HepG2 (cell line): ENCODE measurements at regions not wholly inside any gene's neighbourhood (a gene's known extent, or its start where the extent isn't known, plus 50 kb on each side); places are given as distances from the start of the nearest gene placed in this dataset.

ENCODE experiments used
- ATAC-seq: fragments of 200-7000 bp; cut with Tn5 transposase; 3 replicates; pipeline ENCODE4 v1.9.1; 2020; ENCODE audit warnings: mild to moderate bottlenecking, moderate library complexity
- BruUV-seq: library from RNA; stranded (reverse); fragments of 400-500 nt; replicated peaks from 2 replicates; lab custom pipeline; 2021; lab: Mats Ljungman, UMichigan
- CTCF ChIA-PET: fragments of 300-600 bp; formaldehyde crosslinking; extraction: SDS; loops from one replicate; lab custom pipeline; 2021; ENCODE audit warnings: low total read pairs, inconsistent platforms, low intra/inter-chr PET ratio; lab: Yijun Ruan, JAX
- POLR2A ChIA-PET: fragments of 350-600 bp; sonication (Branson Sonifier 250); formaldehyde crosslinking; loops from one replicate; lab custom pipeline; 2020; ENCODE audit warnings: antibody characterized with exemption, inconsistent platforms; lab: Yijun Ruan, JAX
- DNase-seq: peaks from one replicate; pipeline ENCODE4 v3.0.0-alpha.2; 2015; ENCODE audit warnings: low spot score
- FAIRE-seq: peaks from 3 replicates; lab custom pipeline; 2011; peaks lifted over from hg19 to GRCh38; lab: Jason Lieb, UNC
- H2AFZ ChIP-seq: one replicate; pipeline ENCODE4 v1.6.1; 2011; ENCODE audit warnings: low read length, inconsistent platforms
- H3K27ac ChIP-seq: fragments of 300-600 bp; 3 replicates; pipeline ENCODE4 v1.8.0; 2011; ENCODE audit warnings: mixed run types, mild to moderate bottlenecking, mixed read lengths, low read length, inconsistent platforms; ENCODE audit not compliant: insufficient read depth; ENCODE audit errors: extremely low read length
- H3K27me3 ChIP-seq, 2 experiments: fragments of 200-600 bp in 1 of 2; 2 replicates in 1 of 2; 3 replicates in 1 of 2; pipeline versions ENCODE4 v1.6.0 to v1.8.0; 2011; ENCODE audit warnings: low read length in 2 of 2, mild to moderate bottlenecking in 2 of 2, moderate library complexity in 2 of 2, inconsistent platforms in 1 of 2; ENCODE audit not compliant: insufficient read depth in 2 of 2, control insufficient read depth in 1 of 2
- H3K36me3 ChIP-seq, 2 experiments: fragments of 200-600 bp in 1 of 2; replicated peaks in 1 of 2; 2 replicates in 1 of 2; 3 replicates in 1 of 2; pipeline versions ENCODE4 v1.5.1 to v1.8.0; 2011; ENCODE audit warnings: low read length in 2 of 2, inconsistent platforms in 1 of 2; ENCODE audit not compliant: insufficient read depth in 2 of 2, control insufficient read depth in 1 of 2
- H3K4me1 ChIP-seq: 2 replicates; pipeline ENCODE4 v1.5.1; 2012; ENCODE audit warnings: low read length, inconsistent platforms; ENCODE audit not compliant: insufficient read depth
- H3K4me2 ChIP-seq: 2 replicates; pipeline ENCODE4 v1.6.0; 2011; ENCODE audit warnings: low read depth, low read length, inconsistent platforms
- H3K4me3 ChIP-seq, 3 experiments: fragments of 200-600 bp in 1 of 3; sonication (generic), shearing (Covaris generic) in 1 of 3; replicated peaks in 1 of 3; 2 replicates each; pipeline ENCODE4 v1.5.1; 2011 to 2016; ENCODE audit warnings: low read length in 3 of 3, inconsistent platforms in 2 of 3, low read depth in 2 of 3, mild to moderate bottlenecking in 2 of 3, control low read depth in 1 of 3, mixed read lengths in 1 of 3; ENCODE audit not compliant: insufficient read depth in 1 of 3
- H3K79me2 ChIP-seq: one replicate; pipeline ENCODE4 v1.6.1; 2011; ENCODE audit warnings: low read length, inconsistent platforms; ENCODE audit not compliant: insufficient read depth
- H3K9ac ChIP-seq: 2 replicates; pipeline ENCODE4 v1.6.0; 2011; ENCODE audit warnings: mild to moderate bottlenecking, low read depth, low read length, inconsistent platforms; ENCODE audit not compliant: insufficient read depth
- H3K9me3 ChIP-seq: 2 replicates; pipeline ENCODE4 v1.5.1; 2012; ENCODE audit warnings: mild to moderate bottlenecking, low read length
- H4K20me1 ChIP-seq: 2 replicates; pipeline ENCODE4 v1.6.0; 2011; ENCODE audit warnings: inconsistent platforms, mild to moderate bottlenecking, low read length, moderate library complexity; ENCODE audit not compliant: insufficient read depth
- ATF4 ChIP-seq, 2 experiments: fragments of 450-650 bp in 1 of 2; sonication (generic) in 1 of 2; formaldehyde crosslinking; IDR thresholded peaks; 2 replicates each; pipeline versions ENCODE4 v1.5.0 to v1.8.0; 2020 to 2022; ENCODE audit warnings: mild to moderate bottlenecking in 1 of 2, missing genetic modification reagents in 1 of 2
- BHLHE40 ChIP-seq: IDR thresholded peaks from 2 replicates; pipeline ENCODE4 v1.6.1; 2011; ENCODE audit warnings: low read length, improper control_type of control experiment
- CBX5 ChIP-seq: sonication (generic); formaldehyde crosslinking; IDR thresholded peaks from 2 replicates; pipeline ENCODE4 v1.4.0; 2020; ENCODE audit warnings: missing genetic modification reagents, borderline replicate concordance
- ELF4 ChIP-seq: sonication (generic); formaldehyde crosslinking; IDR thresholded peaks from 2 replicates; pipeline ENCODE4 v1.5.0; 2020; ENCODE audit warnings: missing genetic modification reagents, mild to moderate bottlenecking, moderate library complexity, borderline replicate concordance
- MIER2 ChIP-seq: IDR thresholded peaks from 2 replicates; pipeline ENCODE4 v1.6.1; 2016; ENCODE audit warnings: missing biosample characterization, missing genetic modification reagents
- RBM22 ChIP-seq: fragments of 200-400 bp; formaldehyde crosslinking; optimal IDR thresholded peaks from 2 replicates; pipeline ENCODE3; 2017; ENCODE audit warnings: mild to moderate bottlenecking, low read length, moderate library complexity
- SIN3B ChIP-seq: fragments of 150-350 bp; IDR thresholded peaks from 2 replicates; pipeline ENCODE4 v1.6.1; 2014; ENCODE audit warnings: low read length
- ZBTB25 ChIP-seq: IDR thresholded peaks from 2 replicates; pipeline ENCODE4 v1.6.1; 2018; ENCODE audit warnings: missing genetic modification reagents
- ZNF564 ChIP-seq: sonication (generic); formaldehyde crosslinking; IDR thresholded peaks from 2 replicates; pipeline ENCODE4 v1.8.1; 2023; ENCODE audit warnings: mild to moderate bottlenecking, missing genetic modification reagents
- ZNF780A ChIP-seq: sonication (generic); formaldehyde crosslinking; IDR thresholded peaks from 2 replicates; pipeline ENCODE4 v1.8.0; 2022; ENCODE audit warnings: mild to moderate bottlenecking, missing genetic modification reagents, moderate library complexity
- ZSCAN25 ChIP-seq: sonication (generic); formaldehyde crosslinking; IDR thresholded peaks from 2 replicates; pipeline ENCODE4 v1.8.0; 2022; ENCODE audit warnings: mild to moderate bottlenecking, missing genetic modification reagents
- ZSCAN9 ChIP-seq: IDR thresholded peaks from 2 replicates; pipeline ENCODE4 v1.6.1; 2016; ENCODE audit warnings: borderline replicate concordance
- WGBS: methylation state at CpG from one replicate; pipeline ENCODE4 v1.1.6; 2017; ENCODE audit warnings: low lambda C conversion rate; 5-methylcytosine and 5-hydroxymethylcytosine counted together
- in situ Hi-C: cut with HindIII; loops from 2 replicates; pipeline ENCODE4 v1.10.0; 2017; ENCODE audit warnings: low pct_unique_long_range_greater_than_20kb; ENCODE audit not compliant: extremely low pct_ligation_motif_present
- intact Hi-C: fragments of 100-400 bp; cut with micrococcal nuclease; formaldehyde crosslinking; loops from one replicate; pipeline ENCODE4 v1.10.0; 2022; ENCODE audit not compliant: unreplicated experiment
- TF ChIP-seq, protein P1 (sequence below): sonication (generic); formaldehyde crosslinking; IDR thresholded peaks from 2 replicates; pipeline ENCODE4 v1.4.0; 2020; ENCODE audit warnings: mild to moderate bottlenecking, missing genetic modification reagents

- POLR2A ChIA-PET: no interaction called here
- no peak for TF ChIP-seq BHLHE40
- no peak for TF ChIP-seq CBX5 (CRISPR knock-in tag)
- no peak for TF ChIP-seq ZNF564 (CRISPR knock-in tag)
- no peak for TF ChIP-seq MIER2 (CRISPR knock-in tag)
- no peak for TF ChIP-seq ZSCAN25 (CRISPR knock-in tag)
- TF ChIP-seq RBM22: no peak
- TF ChIP-seq ZBTB25 (CRISPR knock-in tag): no peak
- no peak for TF ChIP-seq SIN3B
- no peak for TF ChIP-seq ELF4 (CRISPR knock-in tag)
- no peak for TF ChIP-seq ZNF780A (CRISPR knock-in tag)
- TF ChIP-seq ZSCAN9 (CRISPR knock-in tag): no peak
- TF ChIP-seq, protein P1, sequence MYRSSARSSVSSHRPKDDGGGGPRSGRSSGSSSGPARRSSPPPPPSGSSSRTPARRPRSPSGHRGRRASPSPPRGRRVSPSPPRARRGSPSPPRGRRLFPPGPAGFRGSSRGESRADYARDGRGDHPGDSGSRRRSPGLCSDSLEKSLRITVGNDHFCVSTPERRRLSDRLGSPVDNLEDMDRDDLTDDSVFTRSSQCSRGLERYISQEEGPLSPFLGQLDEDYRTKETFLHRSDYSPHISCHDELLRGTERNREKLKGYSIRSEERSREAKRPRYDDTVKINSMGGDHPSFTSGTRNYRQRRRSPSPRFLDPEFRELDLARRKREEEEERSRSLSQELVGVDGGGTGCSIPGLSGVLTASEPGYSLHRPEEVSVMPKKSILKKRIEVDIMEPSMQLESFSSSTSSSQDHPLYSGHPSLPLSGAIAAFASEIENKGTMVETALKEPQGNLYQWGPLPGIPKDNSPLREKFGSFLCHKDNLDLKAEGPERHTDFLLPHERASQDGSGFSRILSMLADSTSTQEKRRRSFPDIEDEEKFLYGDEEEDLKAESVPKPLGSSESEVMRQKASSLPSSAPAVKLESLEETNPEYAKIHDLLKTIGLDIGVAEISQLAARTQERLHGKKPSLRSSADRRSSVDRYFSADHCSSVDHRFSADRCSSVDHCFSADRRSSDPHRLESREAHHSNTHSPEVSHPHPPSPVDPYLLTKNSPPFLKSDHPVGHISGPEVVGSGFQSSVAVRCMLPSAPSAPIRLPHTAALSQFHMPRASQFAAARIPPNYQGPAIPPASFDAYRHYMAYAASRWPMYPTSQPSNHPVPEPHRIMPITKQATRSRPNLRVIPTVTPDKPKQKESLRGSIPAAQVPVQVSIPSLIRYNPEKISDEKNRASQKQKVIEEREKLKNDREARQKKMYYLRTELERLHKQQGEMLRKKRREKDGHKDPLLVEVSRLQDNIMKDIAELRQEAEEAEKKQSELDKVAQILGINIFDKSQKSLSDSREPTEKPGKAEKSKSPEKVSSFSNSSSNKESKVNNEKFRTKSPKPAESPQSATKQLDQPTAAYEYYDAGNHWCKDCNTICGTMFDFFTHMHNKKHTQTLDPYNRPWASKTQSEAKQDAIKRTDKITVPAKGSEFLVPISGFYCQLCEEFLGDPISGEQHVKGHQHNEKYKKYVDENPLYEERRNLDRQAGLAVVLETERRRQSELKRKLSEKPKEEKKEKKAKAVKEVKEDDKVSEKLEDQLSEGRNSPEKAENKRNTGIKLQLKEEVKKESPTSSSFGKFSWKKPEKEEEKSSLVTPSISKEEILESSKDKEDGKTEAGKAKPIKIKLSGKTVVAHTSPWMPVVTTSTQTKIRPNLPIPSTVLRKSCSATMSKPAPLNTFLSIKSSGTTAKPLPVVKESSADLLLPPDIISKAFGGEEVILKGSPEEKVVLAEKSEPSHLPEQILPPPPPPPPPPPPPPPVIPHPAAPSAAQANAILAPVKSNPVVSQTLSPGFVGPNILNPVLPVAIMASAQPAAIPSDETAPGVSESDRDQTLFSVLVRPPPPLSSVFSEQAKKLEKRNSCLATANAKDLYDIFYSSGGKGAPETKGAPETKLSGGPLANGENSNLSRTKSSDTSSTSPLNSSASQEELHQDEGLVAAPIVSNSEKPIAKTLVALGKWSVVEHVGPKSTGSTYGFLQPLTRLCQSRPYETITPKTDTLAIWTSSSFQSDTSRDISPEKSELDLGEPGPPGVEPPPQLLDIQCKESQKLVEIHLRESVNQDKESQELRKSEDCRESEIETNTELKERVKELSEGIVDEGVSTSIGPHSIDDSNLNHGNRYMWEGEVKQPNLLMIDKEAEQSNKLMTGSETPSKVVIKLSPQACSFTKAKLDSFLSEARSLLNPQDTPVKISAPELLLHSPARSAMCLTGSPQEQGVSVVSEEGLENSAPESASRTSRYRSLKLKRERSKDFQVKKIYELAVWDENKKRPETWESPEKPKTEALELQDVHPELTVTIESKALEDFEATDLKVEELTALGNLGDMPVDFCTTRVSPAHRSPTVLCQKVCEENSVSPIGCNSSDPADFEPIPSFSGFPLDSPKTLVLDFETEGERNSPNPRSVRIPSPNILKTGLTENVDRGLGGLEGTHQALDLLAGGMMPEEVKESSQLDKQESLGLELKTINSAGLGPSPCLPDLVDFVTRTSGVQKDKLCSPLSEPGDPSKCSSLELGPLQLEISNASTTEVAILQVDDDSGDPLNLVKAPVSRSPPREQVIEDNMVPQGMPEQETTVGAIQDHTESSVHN (CRISPR knock-in tag): no peak
- no peak for TF ChIP-seq ATF4 (CRISPR knock-in tag; IDR thresholded peaks at IDR 0.05)
- DNase-seq (no peak), FAIRE-seq (no peak), ATAC-seq (no peak)
- in situ Hi-C loops: no loop called here
- Histone ChIP-seq H3K36me3 (no peaks in the 10 kb centered on the region), H3K4me2 (no peak overlapping the region), H3K9ac (no peak overlapping the region), H3K9me3 (no peaks in the 10 kb centered on the region), H2AFZ (no peak overlapping the region), H3K27ac (no peak overlapping the region), H4K20me1 (no peaks in the 10 kb centered on the region), H3K27me3 (no peaks in the 10 kb centered on the region), H3K79me2 (no peaks in the 10 kb centered on the region), H3K4me1 (no peaks in the 10 kb centered on the region), H3K4me3 (no peak overlapping the region)
- 3% methylated on average over 5 of the region's 5 CpGs for WGBS
- CTCF ChIA-PET: no interaction called here
- intact Hi-C loops: no loop called here
- no TSS peak for BruUV-seq
Measured at GRCh38 chr21:16792101-16792500, 720.7 kb upstream of the CXADR start.
